ENCODE measurements at regions not wholly inside any gene's neighbourhood (a gene's known extent, or its start where the extent isn't known, plus 50 kb on each side); places are given as distances from the start of the nearest gene placed in this dataset.
A peak's percentile ranks its signal among the peaks of the same experiment; 100 is the strongest.
"Not testable (repeated sequence)": the region's sequence is repeated elsewhere in the genome, so short reads cannot be mapped to it uniquely, and the experiment has no call there.

DNA sequence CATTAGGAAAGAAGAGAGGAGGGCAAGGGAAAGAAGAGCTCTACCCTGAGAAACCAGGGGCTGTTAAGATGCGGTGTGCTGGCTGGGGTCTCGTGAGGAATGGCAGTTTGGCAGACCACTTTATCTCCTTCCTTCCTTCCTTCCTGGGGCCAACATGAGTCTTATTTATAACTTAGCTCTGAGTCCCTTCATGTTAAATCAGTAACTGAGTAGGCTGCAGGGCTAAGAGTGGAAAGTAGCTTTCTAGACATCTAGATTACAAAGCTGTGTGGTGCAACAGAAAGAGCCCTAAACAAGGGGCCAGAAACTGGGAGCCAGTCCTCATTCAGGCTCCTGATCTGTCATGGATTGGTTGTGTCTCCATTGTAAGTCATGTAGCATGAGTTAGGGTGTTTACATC lies 135.4 kb upstream of the DUSP10 start:
- DNase-seq (ENCODE audit: low spot score), result no peak

DNA sequence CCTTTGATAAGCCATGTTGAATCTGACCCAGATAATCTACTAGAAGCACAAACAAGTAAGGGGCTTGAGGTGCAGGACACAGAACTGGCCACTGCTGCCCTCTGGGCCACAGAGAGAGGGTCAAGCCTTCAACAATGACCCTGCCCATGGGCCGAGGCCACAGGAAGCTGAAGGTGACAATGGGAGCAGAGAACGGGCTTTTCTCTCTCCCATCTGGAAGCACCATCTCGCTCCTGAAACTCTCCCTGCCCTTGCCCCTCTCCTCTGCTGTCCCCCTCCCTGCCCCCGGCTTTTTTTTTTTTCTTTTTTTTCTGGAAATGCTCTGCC lies 133.1 kb upstream of the DUSP10 start:
- DNase-seq (ENCODE audit: low spot score), result no peak

DNA sequence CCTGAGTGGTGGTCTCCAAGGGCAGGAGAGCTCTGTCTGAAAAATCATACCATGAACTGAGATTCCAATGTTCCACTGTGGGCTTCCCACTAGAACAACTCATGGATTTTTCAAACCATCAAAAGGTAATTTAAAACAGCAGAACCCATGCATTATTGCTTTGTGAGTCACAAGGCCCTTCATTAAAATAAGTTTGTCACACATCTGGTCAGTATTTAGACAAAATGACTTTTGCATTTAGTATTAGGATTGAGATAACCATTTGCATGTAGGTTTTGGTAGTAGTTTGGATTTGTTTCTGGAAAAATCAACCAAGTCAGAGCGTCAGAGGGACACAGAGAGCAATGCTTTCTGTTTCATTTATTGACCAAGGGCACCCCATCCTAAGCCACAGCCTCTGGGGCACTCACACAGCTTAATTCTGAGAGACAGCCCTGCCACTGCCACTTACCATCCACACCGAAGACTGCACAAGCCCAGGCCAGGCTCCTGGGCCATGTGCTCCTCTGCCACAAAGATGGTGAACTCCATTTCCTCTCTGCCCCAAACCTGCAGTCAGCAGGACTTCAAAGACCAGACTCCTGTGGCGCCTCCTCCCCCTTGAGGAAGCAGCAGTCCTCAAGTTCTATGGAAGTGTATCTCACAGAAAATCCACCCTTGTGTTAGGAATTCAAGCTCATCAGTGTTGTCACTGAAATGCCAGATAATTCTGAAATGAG lies 132.6 kb upstream of the DUSP10 start:
- peak; percentile 57 for DNase-seq (ENCODE audit: low spot score)

DNA sequence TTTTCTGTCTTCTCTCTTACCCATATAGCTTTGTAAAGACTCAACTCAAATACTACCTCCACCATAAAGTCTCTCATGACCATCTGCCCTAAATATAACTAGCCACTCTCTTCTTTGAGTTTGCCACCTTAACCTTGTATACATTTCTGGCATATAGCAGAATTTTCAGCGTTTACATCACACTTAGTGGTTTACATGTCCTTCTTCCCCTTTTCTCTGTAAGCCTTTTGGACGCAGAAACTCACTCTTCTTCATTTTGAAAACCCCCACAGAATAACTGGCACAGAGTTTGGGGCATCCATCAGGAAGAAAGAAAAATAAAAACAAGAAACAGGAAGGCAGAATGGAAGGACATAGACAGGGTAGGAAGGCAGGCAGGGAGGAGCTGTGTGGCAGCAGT lies 131.8 kb upstream of the DUSP10 start:
- no peak for DNase-seq (ENCODE audit: low spot score)

DNA sequence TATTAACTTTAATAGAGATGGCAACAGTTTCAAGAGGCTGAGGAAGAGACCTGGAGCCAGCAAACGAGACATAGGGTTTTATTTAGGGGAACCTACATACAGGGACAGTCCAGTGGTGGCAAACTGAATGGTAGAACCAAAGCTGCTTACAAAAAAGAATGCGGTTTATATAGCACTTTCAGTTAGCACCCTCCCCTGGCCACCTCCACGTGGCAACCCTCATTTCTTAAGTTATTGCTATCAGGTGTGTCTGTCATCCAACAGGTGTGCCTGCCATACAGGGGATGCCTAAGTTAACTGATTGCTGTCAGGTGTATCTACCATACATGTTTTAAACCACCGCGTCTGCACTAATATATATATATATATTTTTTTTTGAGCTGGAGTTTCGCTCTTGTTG lies 129.2 kb upstream of the DUSP10 start:
- no peak for DNase-seq (ENCODE audit: low spot score)

DNA sequence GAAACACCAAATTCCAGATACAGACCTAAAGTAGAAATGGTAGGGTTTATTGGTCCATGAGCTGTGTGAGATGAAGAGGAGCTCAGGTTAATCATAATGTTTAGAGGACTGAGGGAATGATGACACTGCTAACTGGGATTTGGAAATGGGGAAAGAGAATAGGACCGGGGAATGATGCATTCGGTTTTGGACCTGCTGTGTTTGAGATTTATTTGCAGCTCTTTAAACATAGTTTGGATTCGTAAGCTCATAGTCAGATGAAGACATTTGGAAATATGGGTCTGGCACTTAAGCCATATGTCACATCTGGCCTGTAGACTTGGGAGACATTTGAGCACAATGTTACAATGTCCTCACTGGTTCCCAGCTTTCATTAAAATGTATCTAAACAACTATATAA lies 127.9 kb upstream of the DUSP10 start:
- DNase-seq (ENCODE audit: low spot score), result peak; percentile 67

DNA sequence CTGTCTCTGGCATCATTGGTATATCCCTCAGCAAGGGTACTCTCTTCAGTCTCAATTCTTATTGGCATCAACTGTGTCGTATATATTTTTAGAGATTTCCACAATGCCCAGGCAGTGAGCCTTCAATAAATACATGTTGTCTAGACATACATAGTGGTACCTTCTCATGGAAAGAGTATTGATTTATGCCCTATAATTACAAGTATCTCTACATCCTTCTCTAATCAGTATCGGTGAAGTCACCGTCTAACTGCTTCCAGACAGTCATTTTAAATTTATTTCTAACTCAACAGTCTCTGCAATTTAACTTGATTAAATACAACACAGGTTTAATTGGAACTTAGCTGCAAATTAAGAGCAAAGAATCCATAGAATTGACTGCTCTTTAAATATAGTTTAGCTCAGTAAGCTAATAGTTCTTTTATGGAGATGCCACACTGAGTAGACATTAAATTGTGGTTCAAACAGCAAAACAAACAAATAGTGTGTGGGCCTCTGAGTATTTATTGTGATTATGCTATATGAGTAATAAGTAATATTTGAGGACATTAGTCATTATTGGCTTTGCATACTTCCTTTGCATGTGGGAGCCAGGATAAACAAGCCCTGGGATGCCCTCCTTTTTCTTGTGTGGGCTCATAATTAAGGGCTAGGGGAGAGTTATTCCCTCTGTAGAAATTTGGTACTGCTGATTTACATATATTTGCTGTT lies 126.9 kb upstream of the DUSP10 start:
- DNase-seq (ENCODE audit: low spot score), result peak; percentile 64

DNA sequence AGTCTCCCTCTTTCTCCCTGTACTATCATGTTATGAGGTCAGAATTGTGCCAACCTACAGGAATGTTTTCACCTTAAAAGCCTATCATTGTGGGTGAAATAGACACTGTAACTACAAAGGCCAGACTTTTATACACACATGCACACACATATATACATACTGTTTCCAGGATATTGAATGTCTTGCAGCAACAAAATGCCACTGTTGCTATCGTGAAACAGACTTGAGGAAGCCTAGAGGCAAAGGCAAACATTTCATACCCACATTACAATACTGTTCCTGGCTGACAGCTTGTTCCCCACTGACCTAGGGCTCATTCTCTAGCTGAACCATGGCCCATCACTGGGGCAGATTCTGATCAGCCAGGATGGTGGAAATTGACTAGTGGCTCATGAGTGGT lies 125.1 kb upstream of the DUSP10 start:
- DNase-seq (ENCODE audit: low spot score), result no peak

DNA sequence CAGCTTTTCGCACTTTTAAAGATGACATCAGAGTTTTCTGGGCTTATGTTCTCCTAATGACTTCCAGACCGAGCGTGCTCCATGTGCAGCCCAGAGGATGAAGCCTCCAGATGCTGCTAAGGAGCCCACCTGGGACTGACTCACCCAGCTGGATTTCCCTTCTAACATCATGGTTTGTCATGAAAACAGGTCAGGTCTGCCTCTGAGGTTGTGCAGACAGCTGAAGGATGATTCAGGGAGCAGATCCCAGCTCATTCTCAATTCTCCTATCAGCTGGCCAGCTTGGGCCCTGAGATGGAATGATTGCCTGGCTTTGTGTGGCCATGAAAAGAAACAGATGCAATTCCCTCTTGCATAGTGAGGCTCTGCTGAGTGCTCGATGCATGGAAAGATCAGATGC lies 123.9 kb upstream of the DUSP10 start:
- DNase-seq (ENCODE audit: low spot score), result no peak

DNA sequence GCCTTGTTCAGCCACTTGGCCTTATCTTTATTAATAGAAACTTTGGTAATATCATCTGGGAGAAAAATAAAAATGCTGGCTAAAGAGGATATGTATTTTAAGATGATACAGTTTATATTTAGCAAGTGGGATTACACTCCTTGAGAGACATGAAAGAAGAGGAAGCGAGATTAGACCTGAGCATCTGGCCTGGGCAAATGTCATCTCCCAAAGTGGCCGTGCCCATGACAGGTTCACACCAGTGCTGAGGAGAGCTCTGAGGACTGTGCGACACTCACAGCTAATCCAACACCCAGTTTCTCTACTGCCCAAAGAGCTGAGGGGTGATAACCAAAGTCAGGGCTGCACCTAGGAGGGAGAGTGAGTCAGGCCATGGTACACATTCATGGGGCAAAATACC lies 121.7 kb upstream of the DUSP10 start:
- no peak for DNase-seq (ENCODE audit: low spot score)

DNA sequence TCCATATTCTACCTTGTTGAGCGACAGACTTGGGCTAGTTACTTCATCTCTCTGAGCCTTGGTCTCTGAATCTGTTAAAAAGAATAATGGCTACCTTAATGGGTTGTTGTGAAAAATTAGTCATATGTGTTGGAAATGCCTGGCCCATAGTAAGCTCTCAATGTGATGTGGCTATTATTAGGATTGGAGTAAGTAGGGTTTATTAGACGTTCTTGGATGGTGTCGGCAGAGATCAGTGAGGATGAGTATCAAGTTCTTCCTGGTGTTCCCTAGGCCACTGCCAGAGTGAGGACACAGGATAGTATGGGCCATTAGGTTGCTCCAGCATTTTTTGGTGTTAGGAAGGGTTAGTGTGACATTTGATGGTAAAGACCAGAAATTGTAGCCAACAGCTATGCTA lies 121.1 kb upstream of the DUSP10 start:
- no peak for DNase-seq (ENCODE audit: low spot score)

DNA sequence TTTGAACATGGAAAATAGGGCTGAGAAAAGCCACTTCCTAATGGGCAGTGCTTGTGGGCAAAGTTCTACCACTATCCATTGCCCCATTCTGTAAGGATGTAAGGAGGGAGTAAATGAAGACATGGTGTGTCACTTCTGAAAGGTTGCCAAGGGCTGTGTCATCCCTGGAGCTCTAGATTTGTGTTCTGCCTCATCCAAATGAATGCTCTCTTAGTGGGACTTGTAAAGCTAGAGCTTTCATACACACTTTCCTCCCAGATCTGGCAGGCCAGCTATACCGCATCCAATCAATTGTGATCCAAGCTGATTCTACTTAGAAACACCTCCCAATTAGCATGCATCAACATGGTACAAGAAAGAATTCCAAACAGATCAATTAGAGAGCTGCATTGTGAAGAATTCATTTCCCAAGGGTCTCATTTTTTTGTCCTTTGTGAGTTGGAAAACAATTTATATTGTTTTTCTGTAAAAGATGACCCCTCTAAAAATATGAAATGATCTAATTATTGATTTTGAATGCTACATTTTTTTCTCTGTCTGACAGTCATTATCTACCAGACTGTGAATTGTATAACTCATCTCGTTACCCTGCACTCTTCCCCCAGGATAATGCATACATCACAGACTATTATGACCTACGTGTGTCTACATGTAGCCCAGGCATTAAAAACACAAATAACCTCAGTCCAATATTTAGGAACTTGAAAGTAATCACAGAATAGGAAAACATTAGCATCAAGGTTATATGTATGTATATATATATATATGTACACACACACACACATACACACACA lies 117.1 kb upstream of the DUSP10 start:
- peak; percentile 74 for DNase-seq (ENCODE audit: low spot score)

DNA sequence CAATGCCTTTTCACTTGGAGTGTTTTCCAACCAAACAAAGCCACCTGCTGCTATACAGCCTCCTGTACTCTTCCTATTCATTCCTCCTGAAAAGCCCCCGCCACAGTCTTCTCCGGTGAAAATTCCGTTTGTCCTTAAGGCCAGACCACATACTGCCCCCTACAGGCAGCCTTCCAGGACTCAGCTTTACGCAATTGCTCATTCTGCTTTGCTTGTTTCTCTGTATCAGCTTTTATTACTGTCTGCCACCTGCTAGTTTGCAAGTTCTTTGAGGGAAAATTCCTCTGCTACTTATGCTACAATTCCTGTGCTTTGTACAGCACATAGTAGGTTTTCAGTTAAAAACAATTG lies 115.2 kb upstream of the DUSP10 start:
- DNase-seq (ENCODE audit: low spot score), result not testable (repeated sequence)

DNA sequence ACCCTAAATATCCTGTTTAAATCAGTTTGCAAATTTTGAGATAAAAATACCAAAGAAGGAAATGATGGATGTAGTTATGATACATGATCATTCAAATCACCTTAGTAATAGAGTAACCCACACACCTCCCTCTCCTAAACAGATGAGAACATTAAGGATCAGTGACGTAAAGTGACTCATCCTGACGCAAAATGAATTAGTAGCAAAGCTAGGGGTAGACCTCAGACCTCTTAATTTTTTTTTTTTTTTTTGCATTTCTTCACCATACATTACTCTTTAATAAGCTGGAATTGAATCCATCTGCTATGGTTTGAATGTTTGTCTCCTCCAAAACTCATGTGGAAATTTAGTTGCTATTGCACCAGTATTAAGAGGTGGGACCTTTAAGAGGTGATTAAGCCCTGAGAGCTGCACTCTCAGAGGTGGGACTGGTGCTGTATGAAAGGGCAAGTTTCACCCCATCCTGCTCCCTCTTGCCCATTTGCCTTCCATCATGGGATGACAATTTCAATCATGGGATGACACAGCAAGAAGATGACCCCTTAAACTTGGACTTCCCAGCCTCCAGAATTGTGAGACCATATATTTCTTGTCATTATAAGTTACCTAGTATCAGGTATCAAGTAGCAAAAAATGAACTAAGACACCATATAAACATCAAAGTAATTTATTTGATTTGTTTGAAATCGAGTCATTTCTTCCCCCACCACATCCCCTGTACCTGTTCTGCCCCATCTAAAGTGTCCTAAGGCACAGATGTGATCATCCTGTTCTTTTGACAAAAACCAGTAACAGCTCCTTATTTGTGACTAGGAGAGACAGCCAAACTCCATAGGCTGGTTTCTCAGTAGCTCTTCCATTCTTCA lies 114.6 kb upstream of the DUSP10 start:
- DNase-seq (ENCODE audit: low spot score), result no peak

DNA sequence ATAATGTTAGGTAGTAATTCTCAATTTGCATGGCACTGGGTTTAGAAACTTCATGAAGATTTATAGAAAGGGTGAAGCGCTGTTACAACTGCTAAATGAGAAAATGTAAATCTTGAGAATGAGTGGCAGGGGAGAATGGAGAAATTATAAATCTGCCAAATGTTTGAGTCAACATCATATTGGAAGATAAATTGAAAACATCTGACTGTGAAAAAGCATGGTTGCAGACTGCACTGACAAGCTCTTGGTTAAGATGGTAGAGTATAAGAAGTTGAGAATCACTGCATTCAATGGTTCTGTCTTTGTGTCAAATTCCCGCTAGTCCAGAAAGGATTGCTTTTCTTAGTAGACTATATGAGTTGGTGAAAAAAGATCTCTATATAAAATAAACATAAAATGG lies 113.3 kb upstream of the DUSP10 start:
- DNase-seq (ENCODE audit: low spot score), result no peak

DNA sequence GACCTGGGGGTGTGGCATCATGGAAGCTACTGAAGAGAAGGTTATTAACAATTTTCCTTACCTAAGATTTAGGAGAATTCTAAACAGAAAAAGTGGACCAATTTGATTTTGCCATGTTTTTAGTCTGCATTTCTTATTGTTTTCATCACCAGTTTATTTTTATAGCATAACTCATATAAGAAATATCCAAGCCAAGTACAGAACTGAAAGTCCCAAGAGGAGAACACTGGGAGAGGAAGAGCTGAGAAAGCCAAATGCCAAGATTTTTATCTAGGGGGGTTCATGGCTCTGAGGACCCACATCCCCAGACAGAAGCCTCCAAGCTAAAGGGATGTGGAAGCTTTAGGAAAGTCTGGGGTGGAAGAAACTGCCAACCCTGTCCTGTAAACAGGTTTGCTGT lies 109.4 kb upstream of the DUSP10 start:
- no peak for DNase-seq (ENCODE audit: low spot score)

DNA sequence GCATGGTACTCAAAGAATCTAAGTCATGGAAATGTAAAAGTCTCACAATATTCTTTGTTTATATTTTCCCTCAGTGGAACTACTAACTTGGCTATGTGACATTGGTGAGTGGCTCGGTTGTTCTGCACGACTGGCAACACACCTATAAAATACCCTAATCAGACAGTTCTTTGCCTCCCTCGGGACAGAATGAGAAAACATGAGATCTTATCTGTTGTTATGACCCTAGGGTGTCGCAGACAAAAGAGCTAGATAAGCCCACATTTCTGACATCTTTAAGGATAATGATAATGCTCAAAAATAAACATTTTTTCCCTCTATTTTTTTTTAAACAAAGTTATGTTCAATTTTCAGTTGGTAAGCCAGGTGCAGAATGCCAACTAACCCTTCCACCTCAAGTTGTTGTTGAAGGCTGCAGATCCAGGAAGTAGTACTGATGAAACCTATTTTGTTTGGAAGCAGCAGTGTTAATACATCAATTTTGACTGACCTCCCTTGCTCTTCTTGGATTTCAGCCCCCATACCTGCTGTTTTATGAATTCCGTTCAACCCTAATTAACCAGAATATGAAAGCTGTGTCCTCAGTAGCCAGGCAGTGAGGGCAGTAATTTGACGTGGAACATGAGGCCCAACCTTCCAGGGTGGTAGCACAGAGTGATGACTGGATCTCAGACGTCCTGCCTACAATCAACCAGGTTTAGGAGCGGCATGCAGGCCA lies 108.7 kb upstream of the DUSP10 start:
- DNase-seq (ENCODE audit: low spot score), result no peak

DNA sequence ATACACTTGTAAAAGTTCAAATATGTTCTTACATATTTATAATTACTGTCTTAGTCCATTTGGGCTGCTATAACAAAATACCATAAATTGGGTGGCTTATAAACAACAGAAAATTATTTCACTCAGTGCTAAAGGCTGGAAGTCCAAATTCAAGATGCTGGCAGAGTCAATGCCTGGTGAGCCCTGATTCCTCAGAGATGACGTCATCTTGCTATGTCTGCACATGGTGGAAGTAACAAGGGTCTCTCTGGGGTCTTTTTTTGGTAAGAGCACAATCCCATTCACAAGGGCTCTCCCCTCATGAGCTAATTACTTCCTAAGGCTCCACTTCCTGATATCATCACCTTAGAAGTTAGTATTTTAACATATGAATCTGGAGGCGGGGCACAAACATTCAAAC lies 108.0 kb upstream of the DUSP10 start:
- no peak for DNase-seq (ENCODE audit: low spot score)

DNA sequence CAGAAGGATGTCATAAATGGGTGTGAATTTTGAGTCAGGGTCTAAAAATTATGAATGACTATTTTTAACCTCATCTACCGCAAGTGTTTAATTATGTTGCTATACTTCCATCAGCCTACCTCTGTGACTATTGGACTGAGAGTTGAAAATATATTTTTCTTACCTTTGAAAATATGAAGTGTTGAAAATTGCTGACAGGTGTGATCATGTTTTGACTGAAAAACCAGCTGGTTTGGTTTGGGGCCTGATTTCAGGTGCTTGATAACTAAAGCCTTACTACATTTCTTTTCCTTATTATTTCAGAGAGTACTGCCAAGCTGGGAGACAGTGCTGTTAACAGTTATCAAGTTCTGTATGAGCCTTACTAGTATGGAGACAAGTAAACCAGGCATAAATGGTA lies 107.2 kb upstream of the DUSP10 start:
- no peak for DNase-seq (ENCODE audit: low spot score)

DNA sequence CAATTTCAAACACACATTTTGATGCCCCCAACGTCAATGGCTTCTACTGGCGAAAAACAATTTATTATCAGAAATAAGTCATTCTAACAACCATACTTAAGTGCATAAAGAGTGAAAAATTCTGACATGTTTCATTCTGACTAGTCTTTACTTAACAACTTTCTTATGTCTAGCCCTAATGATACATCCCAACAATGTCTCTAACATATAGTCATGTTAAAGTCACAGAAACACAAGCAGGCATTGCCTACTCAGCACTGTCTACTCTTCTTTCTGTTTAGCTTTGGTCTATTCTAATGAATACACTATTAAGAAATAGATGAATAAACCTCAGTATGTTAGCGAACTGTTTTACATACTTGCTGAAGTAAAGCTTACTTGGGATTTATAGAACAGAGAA lies 105.8 kb upstream of the DUSP10 start:
- no peak for DNase-seq (ENCODE audit: low spot score)

DNA sequence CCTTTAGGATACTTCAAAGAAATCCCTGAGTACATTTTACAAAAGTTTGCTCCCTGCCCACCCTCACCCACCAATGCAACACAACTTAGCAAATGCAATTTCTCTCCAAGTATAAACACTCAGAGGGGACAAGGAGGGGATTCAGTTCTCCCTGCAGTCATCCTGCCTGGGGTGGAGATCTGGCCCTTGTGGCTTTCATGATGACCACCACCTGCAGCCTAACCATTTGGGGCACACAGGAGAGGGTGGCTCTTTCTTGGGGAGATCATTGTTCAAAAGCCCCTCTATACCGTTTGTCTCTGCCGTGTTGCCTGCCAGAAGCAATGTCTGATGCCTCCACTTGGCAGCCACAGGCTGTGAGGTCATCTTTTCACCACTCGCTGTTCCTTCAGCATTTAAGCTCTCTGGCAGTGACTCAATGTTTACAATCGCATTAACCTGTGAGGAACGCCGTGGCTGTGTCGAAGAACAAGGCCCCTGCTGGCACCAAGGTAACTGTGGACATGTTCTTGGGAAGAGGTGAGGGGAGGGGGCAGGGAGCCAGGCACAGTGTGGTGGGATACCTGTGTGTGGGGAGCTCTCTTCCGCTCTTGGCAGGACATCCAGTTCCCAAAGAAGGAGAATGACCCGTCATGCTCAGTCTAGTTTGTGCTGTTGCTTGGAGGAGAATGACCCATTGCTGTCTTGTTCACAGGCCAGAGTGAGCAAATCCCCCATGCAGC lies 103.9 kb upstream of the DUSP10 start:
- peak; percentile 29 for DNase-seq (ENCODE audit: low spot score)

Measured in GM03348 (cell line).